ENCODE measurements at regions not wholly inside any gene's neighbourhood (a gene's known extent, or its start where the extent isn't known, plus 50 kb on each side); places are given as distances from the start of the nearest gene placed in this dataset.

DNA sequence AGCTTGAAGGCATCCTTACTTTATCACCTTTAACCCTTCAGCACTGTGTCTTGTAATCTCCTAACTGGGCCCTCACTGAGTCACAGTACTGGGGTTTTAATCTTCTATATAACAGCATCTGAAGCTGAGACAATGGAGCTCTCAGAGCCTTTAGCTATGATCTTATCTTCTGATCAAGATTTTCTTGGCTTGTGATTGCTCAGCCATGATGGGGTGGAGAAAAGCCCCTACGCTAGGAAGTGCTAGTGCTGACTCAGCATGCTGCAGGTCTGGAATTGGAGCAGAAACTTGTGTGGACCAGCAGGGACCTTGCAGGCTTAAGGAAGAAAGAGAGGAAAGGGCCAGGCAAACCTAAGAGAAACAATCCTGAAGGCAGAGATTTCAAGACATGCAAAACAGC lies 71.7 kb upstream of the EED start:
- TF ChIP-seq POLR2A (IDR thresholded peaks at IDR 0.05): no peak
- TF ChIP-seq, protein P1, sequence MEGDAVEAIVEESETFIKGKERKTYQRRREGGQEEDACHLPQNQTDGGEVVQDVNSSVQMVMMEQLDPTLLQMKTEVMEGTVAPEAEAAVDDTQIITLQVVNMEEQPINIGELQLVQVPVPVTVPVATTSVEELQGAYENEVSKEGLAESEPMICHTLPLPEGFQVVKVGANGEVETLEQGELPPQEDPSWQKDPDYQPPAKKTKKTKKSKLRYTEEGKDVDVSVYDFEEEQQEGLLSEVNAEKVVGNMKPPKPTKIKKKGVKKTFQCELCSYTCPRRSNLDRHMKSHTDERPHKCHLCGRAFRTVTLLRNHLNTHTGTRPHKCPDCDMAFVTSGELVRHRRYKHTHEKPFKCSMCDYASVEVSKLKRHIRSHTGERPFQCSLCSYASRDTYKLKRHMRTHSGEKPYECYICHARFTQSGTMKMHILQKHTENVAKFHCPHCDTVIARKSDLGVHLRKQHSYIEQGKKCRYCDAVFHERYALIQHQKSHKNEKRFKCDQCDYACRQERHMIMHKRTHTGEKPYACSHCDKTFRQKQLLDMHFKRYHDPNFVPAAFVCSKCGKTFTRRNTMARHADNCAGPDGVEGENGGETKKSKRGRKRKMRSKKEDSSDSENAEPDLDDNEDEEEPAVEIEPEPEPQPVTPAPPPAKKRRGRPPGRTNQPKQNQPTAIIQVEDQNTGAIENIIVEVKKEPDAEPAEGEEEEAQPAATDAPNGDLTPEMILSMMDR (IDR thresholded peaks at IDR 0.05): no peak
